ENCODE measurements at regions not wholly inside any gene's neighbourhood (a gene's known extent, or its start where the extent isn't known, plus 50 kb on each side); places are given as distances from the start of the nearest gene placed in this dataset.

DNA sequence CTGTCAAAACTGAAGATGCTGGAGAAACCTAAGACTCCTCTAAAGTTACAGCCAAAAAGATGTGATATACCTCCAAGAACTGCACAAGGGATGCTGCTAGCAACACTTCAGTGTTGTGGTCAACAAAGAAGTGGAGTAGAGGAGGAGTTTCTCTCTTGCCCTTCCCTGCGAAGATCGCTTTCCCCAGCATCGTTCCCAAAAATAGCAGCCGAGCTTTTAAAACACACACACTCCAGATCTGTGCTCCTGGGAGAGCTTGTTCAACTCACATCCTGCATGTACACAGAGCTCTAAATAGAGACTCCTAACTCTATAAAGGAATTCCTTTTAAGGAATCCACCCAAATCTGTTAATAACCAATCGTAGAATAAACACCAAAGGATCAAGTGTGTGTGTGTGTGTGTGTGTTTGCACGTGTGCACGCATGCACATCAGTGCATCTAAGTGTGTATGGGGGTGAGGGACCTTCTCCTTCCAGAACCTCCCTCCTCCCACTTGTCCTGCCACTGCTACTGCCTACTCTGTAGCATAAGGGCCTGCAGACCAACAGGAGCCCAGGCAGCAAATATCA lies 58.5 kb downstream of the PSMG1 start:
- Mint-ChIP-seq H3K9me3 (ENCODE audit: low read depth) (peaks cover 3% of the 10 kb centered on the region), H3K4me3 (ENCODE audit: low read depth) (no peak overlapping the region), H3K27ac (no peak overlapping the region)

DNA sequence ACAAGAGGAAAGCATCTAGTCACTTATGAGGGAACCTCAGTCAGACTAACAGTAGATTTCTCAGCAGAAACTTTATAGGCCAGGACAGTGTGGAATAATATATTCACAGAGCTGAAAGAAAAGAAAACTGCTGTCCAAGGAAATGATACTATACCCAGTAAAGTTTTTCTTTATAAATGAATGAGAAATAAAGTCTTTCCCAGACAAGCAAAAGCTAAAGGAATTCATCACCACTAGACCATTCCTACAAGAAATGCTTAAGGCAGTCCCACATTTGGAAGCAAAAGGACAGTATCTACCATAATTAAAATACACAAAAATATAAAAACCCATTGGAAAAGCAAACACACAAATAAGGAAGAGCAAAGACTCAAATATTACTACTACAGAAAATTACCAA lies 59.9 kb downstream of the PSMG1 start:
- no peak for TF ChIP-seq CTCF (IDR thresholded peaks at IDR 0.05; ENCODE audit: unreplicated experiment)
- peaks cover 3% of the 10 kb centered on the region for H3K9me3 Mint-ChIP-seq (ENCODE audit: low read depth)
- DNase-seq (ENCODE audit: low spot score, unreplicated experiment): no peak
- peaks cover 3% of the 10 kb centered on the region for H3K4me1 Mint-ChIP-seq (ENCODE audit: low read depth)
- H3K4me3 Mint-ChIP-seq (ENCODE audit: low read depth): no peak overlapping the region
- H3K27ac Mint-ChIP-seq: no peak overlapping the region
- H3K36me3 Mint-ChIP-seq (ENCODE audit: insufficient read depth): peaks cover 3% of the 10 kb centered on the region
- peaks cover 7% of the 10 kb centered on the region for H3K27me3 Mint-ChIP-seq

More for the DNA sequence above, 58.5 kb downstream of the PSMG1 start:
- Mint-ChIP-seq H3K4me1 (ENCODE audit: low read depth) (peaks cover 3% of the 10 kb centered on the region), H3K36me3 (ENCODE audit: insufficient read depth) (peaks cover 3% of the 10 kb centered on the region), H3K27me3 (peaks cover 5% of the 10 kb centered on the region)
- TF ChIP-seq CTCF (IDR thresholded peaks at IDR 0.05; ENCODE audit: unreplicated experiment): no peak
- no peak for DNase-seq (ENCODE audit: low spot score, unreplicated experiment)

DNA sequence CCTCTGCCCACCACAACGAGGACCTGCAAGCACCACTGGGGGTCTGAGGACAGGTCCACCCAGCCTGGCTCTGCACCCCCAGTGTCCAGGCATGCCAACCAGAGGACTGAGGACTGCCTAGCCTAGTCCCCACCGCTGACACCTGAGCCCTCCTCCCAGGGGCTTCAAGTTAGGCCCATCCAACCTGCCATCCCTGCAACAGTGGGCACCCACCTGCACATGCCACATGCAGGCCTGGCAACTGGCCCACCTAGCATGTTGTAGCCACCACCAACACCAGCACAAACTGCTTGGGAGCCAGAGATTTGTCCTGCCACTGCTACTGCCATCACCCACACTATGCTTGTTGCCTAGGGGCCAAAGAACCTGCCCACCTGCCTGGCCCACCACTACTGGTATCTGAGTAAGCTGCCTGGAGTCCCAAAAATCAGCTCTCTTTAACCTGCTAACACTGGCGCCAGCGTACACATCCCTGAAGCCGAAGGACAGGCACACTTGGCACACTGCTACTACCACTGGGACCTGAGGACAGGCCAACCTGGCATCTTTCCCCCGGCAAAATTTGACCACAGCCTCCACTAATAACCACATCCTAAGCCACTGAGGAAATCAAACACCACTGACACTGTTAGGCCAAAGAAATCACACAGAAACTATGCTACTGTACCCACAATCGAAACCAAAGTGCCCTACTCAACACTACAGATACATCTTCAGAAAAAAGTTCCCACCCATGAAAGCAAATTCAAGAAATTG lies 61.5 kb downstream of the PSMG1 start:
- Mint-ChIP-seq H3K4me3 (ENCODE audit: low read depth) (no peak overlapping the region), H3K4me1 (ENCODE audit: low read depth) (peaks cover 3% of the 10 kb centered on the region), H3K36me3 (ENCODE audit: insufficient read depth) (peaks cover 3% of the 10 kb centered on the region), H3K27ac (no peak overlapping the region), H3K27me3 (peaks cover 7% of the 10 kb centered on the region), H3K9me3 (ENCODE audit: low read depth) (peaks cover 3% of the 10 kb centered on the region)
- TF ChIP-seq CTCF (IDR thresholded peaks at IDR 0.05; ENCODE audit: unreplicated experiment): no peak
- no peak for DNase-seq (ENCODE audit: low spot score, unreplicated experiment)

GRCh38 chr21:39120876-39121599 lies 62.2 kb downstream of the PSMG1 start:
- peaks cover 3% of the 10 kb centered on the region for H3K36me3 Mint-ChIP-seq (ENCODE audit: insufficient read depth)
- TF ChIP-seq CTCF (IDR thresholded peaks at IDR 0.05; ENCODE audit: unreplicated experiment): peak; percentile 45
- H3K4me3 Mint-ChIP-seq (ENCODE audit: low read depth): no peak overlapping the region
- DNase-seq (ENCODE audit: low spot score, unreplicated experiment): no peak
- H3K27me3 Mint-ChIP-seq: peaks cover 7% of the 10 kb centered on the region
- H3K4me1 Mint-ChIP-seq (ENCODE audit: low read depth): peaks cover 3% of the 10 kb centered on the region
- H3K27ac Mint-ChIP-seq: no peak overlapping the region
- H3K9me3 Mint-ChIP-seq (ENCODE audit: low read depth): peaks cover 3% of the 10 kb centered on the region

- no peak for DNase-seq (ENCODE audit: low spot score, unreplicated experiment)
- Mint-ChIP-seq H3K9me3 (ENCODE audit: low read depth) (peaks cover 3% of the 10 kb centered on the region), H3K27ac (peak overlapping the region; percentile 79), H3K4me1 (ENCODE audit: low read depth) (no peaks in the 10 kb centered on the region), H3K36me3 (ENCODE audit: insufficient read depth) (peaks cover 3% of the 10 kb centered on the region), H3K27me3 (peaks cover 7% of the 10 kb centered on the region), H3K4me3 (ENCODE audit: low read depth) (no peak overlapping the region)
- TF ChIP-seq CTCF (IDR thresholded peaks at IDR 0.05; ENCODE audit: unreplicated experiment): no peak
These were observed 63.4 kb downstream of the PSMG1 start for GRCh38 chr21:39119891-39120290.

Data from progenitor cell of endocrine pancreas (in vitro differentiated cells).